ENCODE measurements at regions not wholly inside any gene's neighbourhood (a gene's known extent, or its start where the extent isn't known, plus 50 kb on each side); places are given as distances from the start of the nearest gene placed in this dataset.

GRCh38 chr1:147821883-147822282 lies 61.5 kb upstream of the GJA5 start:
- no peaks in the 10 kb centered on the region for H3K4me1 ChIP-seq
- no peaks in the 10 kb centered on the region for H3K27me3 ChIP-seq
- TF ChIP-seq, protein P1, sequence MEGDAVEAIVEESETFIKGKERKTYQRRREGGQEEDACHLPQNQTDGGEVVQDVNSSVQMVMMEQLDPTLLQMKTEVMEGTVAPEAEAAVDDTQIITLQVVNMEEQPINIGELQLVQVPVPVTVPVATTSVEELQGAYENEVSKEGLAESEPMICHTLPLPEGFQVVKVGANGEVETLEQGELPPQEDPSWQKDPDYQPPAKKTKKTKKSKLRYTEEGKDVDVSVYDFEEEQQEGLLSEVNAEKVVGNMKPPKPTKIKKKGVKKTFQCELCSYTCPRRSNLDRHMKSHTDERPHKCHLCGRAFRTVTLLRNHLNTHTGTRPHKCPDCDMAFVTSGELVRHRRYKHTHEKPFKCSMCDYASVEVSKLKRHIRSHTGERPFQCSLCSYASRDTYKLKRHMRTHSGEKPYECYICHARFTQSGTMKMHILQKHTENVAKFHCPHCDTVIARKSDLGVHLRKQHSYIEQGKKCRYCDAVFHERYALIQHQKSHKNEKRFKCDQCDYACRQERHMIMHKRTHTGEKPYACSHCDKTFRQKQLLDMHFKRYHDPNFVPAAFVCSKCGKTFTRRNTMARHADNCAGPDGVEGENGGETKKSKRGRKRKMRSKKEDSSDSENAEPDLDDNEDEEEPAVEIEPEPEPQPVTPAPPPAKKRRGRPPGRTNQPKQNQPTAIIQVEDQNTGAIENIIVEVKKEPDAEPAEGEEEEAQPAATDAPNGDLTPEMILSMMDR (IDR thresholded peaks at IDR 0.05), result no peak
- no peak for TF ChIP-seq POLR2A (IDR thresholded peaks at IDR 0.05)
- H3K36me3 ChIP-seq (replicated peaks in 1 of 2; ENCODE audit: insufficient read depth in 1 of 2, low read depth in 2 of 2), result no peaks in the 10 kb centered on the region
- no peak overlapping the region for H3K4me3 ChIP-seq
- 57 to 64% methylated on average over 2 of the region's 2 CpGs for WGBS, 2 donors
- ATAC-seq (no peak), DNase-seq (peak in 1 of 4 donors; percentile 7)
- H3K27ac ChIP-seq, result no peak overlapping the region
- intact Hi-C loops (cut with DNase I), result no loop called here
- H3K9me3 ChIP-seq, result no peaks in the 10 kb centered on the region

DNA sequence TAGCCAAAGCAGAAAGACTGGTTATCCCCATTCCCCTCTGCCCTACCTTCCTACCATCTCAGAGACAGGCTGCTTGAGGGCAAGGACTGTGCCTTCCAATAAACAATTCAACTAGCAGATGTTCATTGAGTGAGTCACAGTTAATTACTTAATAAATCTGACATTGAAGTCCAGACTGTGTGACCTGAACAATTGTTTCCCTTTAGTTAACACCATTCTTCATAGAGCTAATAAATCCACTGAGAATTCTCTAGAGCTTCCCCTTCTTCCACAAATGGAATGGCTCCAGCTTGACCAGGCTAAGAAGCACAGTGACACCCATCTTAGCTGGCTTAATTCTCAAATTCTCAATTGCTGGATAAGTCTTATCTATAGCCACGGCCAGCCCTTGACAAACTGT lies 61.9 kb upstream of the GJA5 start:
- ATAC-seq, result no peak
- H3K27ac ChIP-seq, result no peak overlapping the region
- no peaks in the 10 kb centered on the region for H3K9me3 ChIP-seq
- H3K4me3 ChIP-seq, result no peak overlapping the region
- 29 to 44% methylated on average over 1 of the region's 1 CpG for WGBS, 2 donors
- no peak for DNase-seq
- H3K4me1 ChIP-seq, result no peaks in the 10 kb centered on the region
- intact Hi-C loops (cut with DNase I), result no loop called here
- TF ChIP-seq POLR2A (IDR thresholded peaks at IDR 0.05), result no peak
- TF ChIP-seq, protein P1 (IDR thresholded peaks at IDR 0.05), result no peak
- H3K27me3 ChIP-seq, result no peaks in the 10 kb centered on the region
- H3K36me3 ChIP-seq (replicated peaks in 1 of 2; ENCODE audit: insufficient read depth in 1 of 2, low read depth in 2 of 2), result no peaks in the 10 kb centered on the region

DNA sequence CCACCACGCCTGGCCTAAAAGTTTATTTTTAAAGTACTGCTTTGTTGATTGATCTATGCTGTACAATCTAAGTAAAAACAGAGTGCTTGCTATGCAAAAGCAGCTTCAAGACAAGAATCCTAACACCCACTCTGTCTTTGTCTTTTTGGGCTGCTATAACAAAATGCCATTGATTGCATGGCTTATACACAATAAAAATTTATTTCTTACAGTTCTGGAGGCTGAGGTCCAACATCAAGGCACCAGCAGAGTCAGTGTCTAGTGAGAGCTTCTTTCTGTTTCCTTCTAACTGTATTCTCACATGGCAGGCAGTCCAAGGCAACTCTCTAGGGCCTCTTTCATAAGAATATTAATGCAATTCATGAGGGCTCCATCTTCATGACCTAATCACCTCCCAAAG lies 63.6 kb upstream of the GJA5 start:
- Histone ChIP-seq H3K27me3 (no peaks in the 10 kb centered on the region), H3K4me3 (no peak overlapping the region), H3K4me1 (no peaks in the 10 kb centered on the region), H3K27ac (no peak overlapping the region), H3K9me3 (no peaks in the 10 kb centered on the region), H3K36me3 (replicated peaks in 1 of 2; ENCODE audit: insufficient read depth in 1 of 2, low read depth in 2 of 2) (no peaks in the 10 kb centered on the region)
- ATAC-seq (no peak), DNase-seq (no peak)
- TF ChIP-seq POLR2A (IDR thresholded peaks at IDR 0.05), result no peak
- TF ChIP-seq, protein P1 (IDR thresholded peaks at IDR 0.05), result no peak
- intact Hi-C loops (cut with DNase I), result no loop called here
- 76 to 88% methylated on average over 1 of the region's 1 CpG for WGBS, 2 donors

- H3K4me1 ChIP-seq, result no peaks in the 10 kb centered on the region
- no peaks in the 10 kb centered on the region for H3K27me3 ChIP-seq
- ATAC-seq (no peak), DNase-seq (no peak)
- intact Hi-C loops (cut with DNase I), result no loop called here
- no peak overlapping the region for H3K27ac ChIP-seq
- 66 to 87% methylated on average over 4 of the region's 4 CpGs for WGBS, 2 donors
- H3K4me3 ChIP-seq, result no peak overlapping the region
- H3K9me3 ChIP-seq, result no peaks in the 10 kb centered on the region
- no peaks in the 10 kb centered on the region for H3K36me3 ChIP-seq (replicated peaks in 1 of 2; ENCODE audit: insufficient read depth in 1 of 2, low read depth in 2 of 2)
- no peak for TF ChIP-seq POLR2A (IDR thresholded peaks at IDR 0.05)
- TF ChIP-seq, protein P1 (IDR thresholded peaks at IDR 0.05), result no peak
Measured at GRCh38 chr1:147824798-147825197, 64.4 kb upstream of the GJA5 start.

DNA sequence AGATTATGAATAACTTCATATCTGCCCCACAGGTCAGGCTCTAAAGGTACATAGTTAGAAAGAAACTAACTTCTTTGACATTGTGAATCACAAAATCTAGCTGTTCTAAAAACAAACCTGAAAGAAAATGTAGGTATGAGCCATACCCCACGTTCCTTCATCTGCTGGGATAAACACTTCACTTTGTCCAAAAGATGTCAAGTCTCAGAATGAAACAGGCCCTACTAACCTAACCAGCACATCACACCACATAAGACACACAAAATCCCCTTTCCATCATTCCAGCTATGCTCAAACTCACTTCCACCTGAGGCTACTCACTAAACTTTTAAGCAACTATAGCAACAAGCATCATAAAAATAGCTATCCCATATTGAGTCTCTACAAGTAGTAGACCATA lies 65.2 kb upstream of the GJA5 start:
- intact Hi-C loops (cut with DNase I), result no loop called here
- WGBS, 2 donors, result 58 to 59% methylated on average over 1 of the region's 1 CpG
- H3K27ac ChIP-seq, result no peak overlapping the region
- no peak for TF ChIP-seq POLR2A (IDR thresholded peaks at IDR 0.05)
- TF ChIP-seq, protein P1 (IDR thresholded peaks at IDR 0.05), result no peak
- DNase-seq, result no peak
- no peak for ATAC-seq
- no peaks in the 10 kb centered on the region for H3K9me3 ChIP-seq
- H3K36me3 ChIP-seq (replicated peaks in 1 of 2; ENCODE audit: insufficient read depth in 1 of 2, low read depth in 2 of 2), result no peaks in the 10 kb centered on the region
- no peaks in the 10 kb centered on the region for H3K4me1 ChIP-seq
- no peaks in the 10 kb centered on the region for H3K27me3 ChIP-seq
- no peak overlapping the region for H3K4me3 ChIP-seq

Data from body of pancreas (tissue), 4 donors.